GM18499 (cell line): ENCODE measurements at regions not wholly inside any gene's neighbourhood (a gene's known extent, or its start where the extent isn't known, plus 50 kb on each side); places are given as distances from the start of the nearest gene placed in this dataset.

Experiments used
- ATAC-seq: cut with Tn5 transposase; IDR thresholded peaks from one replicate; pipeline ENCODE4 v1.9.1; 2021; ENCODE audit warnings: moderate number of reproducible peaks; ENCODE audit not compliant: insufficient read depth, unreplicated experiment

- no peak for ATAC-seq
Observed at GRCh38 chr13:22198641-22199217, 527.9 kb downstream of the FGF9 start.

DNA sequence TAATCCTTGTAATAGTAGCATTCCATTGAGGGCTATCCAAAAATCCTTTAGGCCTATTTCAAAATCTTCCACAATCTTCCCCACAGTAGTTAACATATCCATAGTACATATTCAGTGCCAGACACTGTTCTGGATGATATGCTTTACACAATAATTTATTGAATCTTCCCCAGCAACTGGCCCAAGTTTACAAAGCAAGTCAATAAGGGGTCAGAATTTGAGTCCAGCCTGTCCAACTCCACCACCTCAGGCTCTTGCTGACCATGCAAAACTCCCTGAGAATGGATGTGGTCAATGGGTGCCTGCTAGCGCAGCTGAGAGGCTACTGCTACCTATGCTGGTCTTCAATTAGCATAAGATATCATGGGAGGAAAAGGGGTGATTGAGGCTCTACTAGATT lies 529.6 kb downstream of the FGF9 start:
- no peak for ATAC-seq

- ATAC-seq = no peak
Observed at GRCh38 chr13:22201375-22201925, 530.6 kb downstream of the FGF9 start.

GRCh38 chr13:22210134-22210930 lies 539.5 kb downstream of the FGF9 start:
- ATAC-seq = no peak

- ATAC-seq = no peak
Observed at GRCh38 chr13:22211876-22212275, 541.0 kb downstream of the FGF9 start.

DNA sequence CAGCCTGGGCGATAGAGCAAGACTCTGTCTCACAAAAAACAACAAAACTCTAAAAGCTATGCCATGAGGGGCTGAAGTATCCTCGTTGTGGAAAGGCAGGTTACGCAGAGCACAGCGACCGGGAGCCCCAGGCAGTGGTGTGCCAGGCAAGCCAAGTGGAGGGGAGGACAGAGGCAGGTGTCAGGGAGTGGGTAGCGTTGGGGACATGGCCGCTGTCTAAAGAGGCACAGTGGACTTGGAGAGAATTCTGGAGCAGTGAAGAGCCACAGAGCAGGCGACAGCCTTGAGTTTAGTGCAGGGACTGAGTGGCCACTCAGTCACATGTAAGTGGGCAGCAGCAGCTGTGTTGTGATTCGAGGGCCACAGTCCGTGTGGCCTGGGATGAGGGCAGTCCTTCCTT lies 541.7 kb downstream of the FGF9 start:
- no peak for ATAC-seq

DNA sequence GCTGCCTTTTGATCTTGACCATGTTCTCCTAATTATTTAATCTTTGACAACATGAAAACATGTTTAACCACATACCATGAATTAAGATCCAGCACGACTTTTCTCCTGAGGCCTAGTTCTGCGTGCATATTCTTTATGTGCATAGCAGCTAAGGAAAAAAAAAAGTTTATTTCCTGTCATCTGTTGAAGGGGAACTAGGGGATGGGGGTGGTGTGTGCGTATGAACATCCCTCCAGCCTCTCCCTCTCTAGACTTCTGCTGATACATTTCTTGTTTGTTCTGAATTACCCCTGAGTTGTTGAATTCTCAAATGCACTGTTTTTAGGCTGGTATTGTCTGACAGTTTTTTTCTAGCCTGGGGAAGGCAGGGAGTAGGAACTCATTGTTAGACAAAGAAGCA lies 543.3 kb downstream of the FGF9 start:
- no peak for ATAC-seq

- no peak for ATAC-seq
Observed at GRCh38 chr13:22218797-22219196, 547.9 kb downstream of the FGF9 start.

DNA sequence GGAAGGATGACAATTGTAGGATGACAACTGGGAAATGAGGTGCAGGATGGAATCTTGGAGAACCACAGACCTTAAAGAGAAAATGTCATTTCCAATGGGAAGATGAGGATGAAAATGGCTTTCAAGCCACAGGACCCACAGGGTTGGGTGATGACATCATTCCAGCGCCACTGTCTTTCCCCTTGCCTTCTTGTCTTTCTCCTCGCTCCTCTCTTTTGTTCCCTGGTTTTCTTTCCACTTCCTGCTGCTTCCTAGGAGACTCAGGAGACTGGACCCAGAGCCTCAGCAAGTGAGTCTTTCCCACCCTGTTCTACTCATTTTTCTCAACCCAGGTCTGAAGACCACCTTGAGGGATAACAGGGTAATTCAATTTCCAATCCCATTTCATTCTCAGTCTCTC lies 548.8 kb downstream of the FGF9 start:
- ATAC-seq = no peak

GRCh38 chr13:22220151-22221135 lies 549.6 kb downstream of the FGF9 start:
- no peak for ATAC-seq

DNA sequence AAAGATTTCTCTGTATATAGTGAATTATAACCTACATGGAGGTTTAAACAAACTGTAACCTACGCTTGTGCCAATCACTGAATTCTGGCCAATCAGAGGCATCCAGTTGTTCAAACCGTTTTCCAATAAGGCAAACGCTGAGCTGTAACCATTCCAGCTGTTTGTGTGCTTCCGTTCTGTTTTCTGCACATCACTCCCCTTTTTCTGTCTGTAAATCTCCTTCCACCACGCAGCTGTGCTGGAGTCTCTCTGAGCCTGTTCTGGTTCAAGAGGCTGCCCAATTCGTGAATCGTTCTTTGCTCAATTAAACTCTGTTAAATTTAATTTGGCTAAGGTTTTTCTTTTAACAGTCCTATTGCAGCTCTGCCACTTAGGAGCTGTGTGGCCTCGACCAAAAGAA lies 552.5 kb downstream of the FGF9 start:
- no peak for ATAC-seq

GRCh38 chr13:22226086-22226485 lies 555.2 kb downstream of the FGF9 start:
- ATAC-seq = no peak

- ATAC-seq = no peak
Observed at GRCh38 chr13:22227895-22228294, 557.0 kb downstream of the FGF9 start.

DNA sequence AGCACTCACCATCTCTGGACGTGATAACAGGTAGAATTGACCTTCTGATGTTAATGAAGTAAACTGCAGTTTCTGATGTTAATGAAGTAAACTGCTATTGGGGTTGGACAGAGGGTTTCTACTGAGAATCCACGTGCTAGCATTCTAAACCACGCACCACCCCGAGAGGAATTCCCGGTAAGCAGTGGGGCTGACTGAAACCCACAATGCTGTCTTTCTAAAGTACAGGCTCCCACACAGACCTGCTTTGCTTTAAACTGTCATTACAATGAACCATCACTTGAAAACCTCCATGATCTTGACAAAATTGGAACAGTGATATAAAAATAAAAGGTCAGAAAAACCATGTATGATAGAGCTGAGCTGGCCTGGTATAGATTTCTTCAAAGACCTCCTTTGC lies 559.0 kb downstream of the FGF9 start:
- ATAC-seq = no peak

DNA sequence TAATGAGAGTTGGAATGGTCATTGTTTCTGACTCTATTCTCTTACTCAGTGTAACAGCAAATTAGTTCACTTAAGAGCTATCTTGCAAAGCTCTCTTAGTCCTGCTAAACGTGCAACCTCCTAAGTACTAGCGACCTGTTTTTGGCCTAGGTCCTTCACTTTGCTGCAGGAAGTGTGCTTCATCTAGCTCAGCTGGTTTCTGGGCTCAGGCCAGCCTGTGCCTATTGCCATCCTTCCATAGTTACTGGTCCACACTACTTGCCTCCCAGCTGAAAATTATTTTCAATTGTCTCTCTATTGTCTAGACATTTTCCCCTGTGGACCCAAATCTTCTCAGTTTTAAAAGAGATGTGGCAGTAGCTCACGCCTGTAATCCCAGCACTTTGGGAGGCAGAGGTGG lies 561.3 kb downstream of the FGF9 start:
- no peak for ATAC-seq

DNA sequence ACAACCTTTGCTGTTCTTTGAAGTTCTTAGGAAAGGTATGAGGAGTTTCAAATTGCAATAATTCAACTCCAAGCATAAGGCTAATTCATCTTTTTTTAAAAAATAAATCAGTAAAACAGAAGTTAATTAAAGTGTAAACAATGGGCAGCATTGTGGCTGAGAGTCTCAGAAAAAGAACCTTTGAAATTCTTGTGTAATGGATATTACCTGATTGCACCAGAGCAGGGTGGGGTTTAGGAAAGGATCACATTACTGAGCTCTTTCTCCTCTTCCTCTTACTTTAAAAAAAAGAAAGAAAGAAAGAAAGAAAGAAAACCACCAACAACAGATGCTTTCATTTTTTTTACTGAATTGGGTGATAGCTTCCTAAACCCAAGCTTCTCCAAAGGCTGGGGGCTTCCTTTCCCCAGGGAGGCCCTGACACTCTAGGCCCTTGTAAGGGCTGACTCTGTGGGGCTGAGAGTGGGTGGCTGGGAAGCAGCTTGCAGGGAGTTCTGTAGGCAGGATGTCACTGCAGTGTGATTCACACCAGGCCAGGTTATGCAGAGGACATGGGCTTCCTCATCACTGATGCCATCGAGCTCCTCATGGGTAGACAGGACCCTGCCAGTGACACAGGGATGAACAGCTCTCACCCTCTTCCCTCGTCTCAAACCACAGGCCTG lies 564.5 kb downstream of the FGF9 start:
- ATAC-seq = no peak

DNA sequence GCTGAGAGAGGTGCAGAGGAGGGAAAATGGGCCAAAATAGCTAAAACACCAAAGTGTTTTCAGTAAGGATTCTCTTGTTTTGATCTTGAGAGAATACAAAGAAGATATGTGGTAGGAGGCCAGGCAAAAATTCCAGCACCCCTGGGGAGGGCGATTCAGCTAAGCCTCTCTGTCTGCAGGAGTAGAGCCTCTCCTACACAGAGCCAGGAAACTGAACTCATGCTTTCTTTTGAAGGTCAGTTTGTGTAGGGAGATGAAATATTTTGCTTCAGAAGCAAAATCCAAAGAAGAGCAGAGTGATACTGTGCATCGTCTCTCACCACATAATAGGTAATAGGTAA lies 565.0 kb downstream of the FGF9 start:
- no peak for ATAC-seq

DNA sequence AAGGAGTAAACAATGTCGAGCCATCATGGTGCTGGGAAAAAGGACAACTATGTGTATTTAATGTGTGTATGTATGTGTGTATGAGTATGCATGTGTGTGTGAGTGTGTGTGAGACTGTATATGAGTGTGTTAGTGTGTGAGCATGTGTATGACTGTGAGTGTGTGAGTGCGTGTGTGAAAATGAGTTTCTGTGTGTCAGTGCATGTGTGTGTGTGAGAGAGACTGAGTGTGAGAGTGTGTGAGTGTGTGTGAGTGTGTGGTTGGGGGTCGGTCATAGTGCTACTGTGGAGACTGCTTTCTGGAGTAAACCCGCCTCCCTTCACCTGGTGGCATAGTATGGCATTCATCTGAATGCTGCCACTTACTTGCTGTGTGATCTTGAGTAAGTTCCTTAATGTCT lies 567.4 kb downstream of the FGF9 start:
- ATAC-seq = no peak

DNA sequence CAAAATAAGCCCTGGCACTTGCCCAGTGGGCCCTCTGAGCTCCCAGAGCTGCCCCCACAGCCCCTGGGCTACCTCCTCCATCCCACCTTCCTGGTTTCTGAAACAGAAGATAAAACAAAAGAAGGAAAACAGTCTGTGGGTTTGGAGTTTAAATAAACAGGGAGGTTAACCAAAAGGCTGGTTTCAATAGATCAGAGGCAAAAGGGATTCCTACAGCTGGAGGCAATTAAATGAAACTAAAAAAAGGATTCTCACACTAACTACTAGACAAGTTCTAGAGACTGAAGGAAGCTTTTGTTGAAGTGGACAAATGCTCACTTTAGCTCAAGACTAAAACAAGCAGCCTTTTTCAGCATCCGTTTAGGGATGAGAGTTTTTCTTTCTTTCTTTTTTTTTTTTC lies 569.8 kb downstream of the FGF9 start:
- ATAC-seq = no peak

- no peak for ATAC-seq
Observed at GRCh38 chr13:22243469-22244163, 572.7 kb downstream of the FGF9 start.
